ENCODE measurements at regions not wholly inside any gene's neighbourhood (a gene's known extent, or its start where the extent isn't known, plus 50 kb on each side); places are given as distances from the start of the nearest gene placed in this dataset.
"Not testable (repeated sequence)": the region's sequence is repeated elsewhere in the genome, so short reads cannot be mapped to it uniquely, and the experiment has no call there.

DNA sequence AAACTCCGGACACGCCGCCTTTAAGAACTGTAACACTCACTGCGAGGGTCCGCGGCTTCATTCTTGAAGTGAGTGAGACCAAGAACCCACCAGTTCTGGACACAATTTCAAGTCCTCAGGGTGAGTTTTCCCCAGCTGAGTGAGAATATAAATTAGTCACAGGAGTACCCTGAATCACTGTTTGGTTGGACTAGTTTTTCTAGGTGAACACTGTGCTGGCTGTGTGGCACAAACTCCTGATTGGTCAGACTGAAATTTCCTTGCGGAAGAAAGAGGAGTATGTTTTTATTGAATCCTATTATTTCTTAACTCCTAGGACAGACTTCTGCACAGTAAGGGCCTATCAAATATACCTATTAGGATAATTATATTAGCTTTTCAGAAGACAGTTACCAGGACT is 288.1 kb upstream of the UBE2E3 start:
- no peak for TF ChIP-seq POLR2A (IDR thresholded peaks at IDR 0.05)
- TF ChIP-seq, protein P1, sequence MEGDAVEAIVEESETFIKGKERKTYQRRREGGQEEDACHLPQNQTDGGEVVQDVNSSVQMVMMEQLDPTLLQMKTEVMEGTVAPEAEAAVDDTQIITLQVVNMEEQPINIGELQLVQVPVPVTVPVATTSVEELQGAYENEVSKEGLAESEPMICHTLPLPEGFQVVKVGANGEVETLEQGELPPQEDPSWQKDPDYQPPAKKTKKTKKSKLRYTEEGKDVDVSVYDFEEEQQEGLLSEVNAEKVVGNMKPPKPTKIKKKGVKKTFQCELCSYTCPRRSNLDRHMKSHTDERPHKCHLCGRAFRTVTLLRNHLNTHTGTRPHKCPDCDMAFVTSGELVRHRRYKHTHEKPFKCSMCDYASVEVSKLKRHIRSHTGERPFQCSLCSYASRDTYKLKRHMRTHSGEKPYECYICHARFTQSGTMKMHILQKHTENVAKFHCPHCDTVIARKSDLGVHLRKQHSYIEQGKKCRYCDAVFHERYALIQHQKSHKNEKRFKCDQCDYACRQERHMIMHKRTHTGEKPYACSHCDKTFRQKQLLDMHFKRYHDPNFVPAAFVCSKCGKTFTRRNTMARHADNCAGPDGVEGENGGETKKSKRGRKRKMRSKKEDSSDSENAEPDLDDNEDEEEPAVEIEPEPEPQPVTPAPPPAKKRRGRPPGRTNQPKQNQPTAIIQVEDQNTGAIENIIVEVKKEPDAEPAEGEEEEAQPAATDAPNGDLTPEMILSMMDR (IDR thresholded peaks at IDR 0.05), result no peak
- intact Hi-C loops (cut with DNase I; ENCODE audit: low total_unique reads), result no loop called here
- H3K4me3 ChIP-seq (ENCODE audit: low read depth, poor library complexity, severe bottlenecking), result no peak overlapping the region
- WGBS, 2 donors, result 82 to 94% methylated on average over 7 of the region's 7 CpGs
- no peak for DNase-seq (ENCODE audit: low spot score in 2 of 2)

GRCh38 chr2:180691855-180692223 is 288.6 kb upstream of the UBE2E3 start:
- DNase-seq (ENCODE audit: low spot score in 2 of 2); H3K4me3 ChIP-seq (ENCODE audit: low read depth, poor library complexity, severe bottlenecking); intact Hi-C loops (cut with DNase I; ENCODE audit: low total_unique reads): not testable (repeated sequence)
- WGBS, 2 donors, result 95 to 96% methylated on average over 15 of the region's 15 CpGs

- H3K4me3 ChIP-seq (ENCODE audit: low read depth, poor library complexity, severe bottlenecking); DNase-seq (ENCODE audit: low spot score in 2 of 2); intact Hi-C loops (cut with DNase I; ENCODE audit: low total_unique reads): not testable (repeated sequence)
- 95 to 97% methylated on average over 28 to 34 of the region's 45 CpGs for WGBS, 2 donors
Observed at GRCh38 chr2:180691186-180691854, 289.1 kb upstream of the UBE2E3 start.

DNA sequence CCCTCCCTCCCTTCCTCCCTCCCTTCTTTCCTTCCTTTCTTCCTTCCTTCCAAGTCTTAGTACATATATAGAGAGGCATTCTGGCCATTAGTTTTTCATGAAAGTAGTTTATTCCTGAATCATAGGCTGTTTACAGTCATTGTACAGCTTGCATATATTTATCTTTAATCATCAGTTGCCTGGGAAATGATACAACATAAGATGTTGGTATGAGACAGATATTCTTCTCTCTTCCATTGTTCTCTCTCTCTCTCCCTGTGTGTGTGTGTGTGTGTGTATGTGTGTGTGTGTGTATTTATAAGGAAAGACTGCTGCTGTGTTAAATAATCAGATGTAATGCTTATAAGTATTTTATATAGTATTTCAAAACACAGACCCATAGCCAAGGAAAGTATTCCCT is 289.8 kb upstream of the UBE2E3 start:
- TF ChIP-seq POLR2A (IDR thresholded peaks at IDR 0.05), result no peak
- intact Hi-C loops (cut with DNase I; ENCODE audit: low total_unique reads), result no loop called here
- no peak for DNase-seq (ENCODE audit: low spot score in 2 of 2)

DNA sequence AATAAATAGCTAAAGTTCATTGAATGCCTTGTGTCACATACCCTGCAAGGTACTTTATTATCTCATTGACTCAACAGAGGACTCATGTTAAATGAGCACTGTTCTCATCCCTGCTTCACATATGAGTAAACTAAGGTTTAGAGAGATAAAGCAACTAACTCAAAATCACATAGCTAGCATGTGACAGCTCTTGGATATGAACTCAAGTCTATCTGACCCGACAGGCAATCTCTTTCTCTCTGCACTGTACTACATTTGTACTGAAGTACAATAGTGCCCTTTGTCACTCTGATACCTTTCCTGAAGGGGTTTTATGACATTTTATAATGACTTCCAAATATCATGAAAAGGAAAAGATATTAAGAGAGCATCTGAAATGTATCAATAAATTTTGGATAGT is 297.5 kb upstream of the UBE2E3 start:
- no peak for DNase-seq (ENCODE audit: low spot score in 2 of 2)
- 65 to 84% methylated on average over 1 of the region's 1 CpG for WGBS, 2 donors
- intact Hi-C loops (cut with DNase I; ENCODE audit: low total_unique reads), result no loop called here
- no peak overlapping the region for H3K4me3 ChIP-seq (ENCODE audit: low read depth, poor library complexity, severe bottlenecking)
- TF ChIP-seq, protein P1 (IDR thresholded peaks at IDR 0.05), result no peak
- TF ChIP-seq POLR2A (IDR thresholded peaks at IDR 0.05), result no peak

More for the DNA sequence above, 289.8 kb upstream of the UBE2E3 start:
- no peak overlapping the region for H3K4me3 ChIP-seq (ENCODE audit: low read depth, poor library complexity, severe bottlenecking)

- intact Hi-C loops (cut with DNase I; ENCODE audit: low total_unique reads), result no loop called here
- TF ChIP-seq, protein P1 (IDR thresholded peaks at IDR 0.05), result no peak
- no peak for TF ChIP-seq POLR2A (IDR thresholded peaks at IDR 0.05)
Observed at GRCh38 chr2:180679693-180680092, 300.7 kb upstream of the UBE2E3 start.

GRCh38 chr2:180678625-180678972 is 301.8 kb upstream of the UBE2E3 start:
- 17 to 24% methylated on average over 3 of the region's 3 CpGs for WGBS, 2 donors
- no peak for TF ChIP-seq POLR2A (IDR thresholded peaks at IDR 0.05)
- TF ChIP-seq, protein P1 (IDR thresholded peaks at IDR 0.05), result no peak
- no peak for DNase-seq (ENCODE audit: low spot score in 2 of 2)
- no peak overlapping the region for H3K4me3 ChIP-seq (ENCODE audit: low read depth, poor library complexity, severe bottlenecking)
- intact Hi-C loops (cut with DNase I; ENCODE audit: low total_unique reads), result no loop called here

More at GRCh38 chr2:180679693-180680092, 300.7 kb upstream of the UBE2E3 start:
- DNase-seq (ENCODE audit: low spot score in 2 of 2), result no peak
- no peak overlapping the region for H3K4me3 ChIP-seq (ENCODE audit: low read depth, poor library complexity, severe bottlenecking)
- WGBS, 2 donors, result 31 to 37% methylated on average over 2 of the region's 2 CpGs

All from lower leg skin (tissue), 4 donors.